CD1c-positive myeloid dendritic cell (primary cell): ENCODE measurements at regions not wholly inside any gene's neighbourhood (a gene's known extent, or its start where the extent isn't known, plus 50 kb on each side); places are given as distances from the start of the nearest gene placed in this dataset.
A peak's percentile ranks its signal among the peaks of the same experiment; 100 is the strongest.

ENCODE experiments used
- DNase-seq: peaks from one replicate; pipeline ENCODE4 v3.0.0-alpha.2; 2016; ENCODE audit errors: extremely low spot score

GRCh38 chr4:136925203-136925602, 607.1 kb downstream of the PCDH18 start:
- DNase-seq, result no peak

- no peak for DNase-seq
Measured at GRCh38 chr4:136922066-136922465, 610.2 kb downstream of the PCDH18 start.

- DNase-seq, result no peak
Measured at GRCh38 chr4:136920092-136920881, 612.0 kb downstream of the PCDH18 start.

GRCh38 chr4:136918772-136919171, 613.5 kb downstream of the PCDH18 start:
- DNase-seq, result no peak

- no peak for DNase-seq
Measured at GRCh38 chr4:136917312-136918110, 614.8 kb downstream of the PCDH18 start.

GRCh38 chr4:136909626-136910025, 622.7 kb downstream of the PCDH18 start:
- DNase-seq, result no peak

- DNase-seq, result no peak
Measured at GRCh38 chr4:136908122-136908521, 624.2 kb downstream of the PCDH18 start.

GRCh38 chr4:136900696-136901095, 631.6 kb downstream of the PCDH18 start:
- DNase-seq, result no peak

- DNase-seq, result no peak
Measured at GRCh38 chr4:136898590-136899248, 633.6 kb downstream of the PCDH18 start.

- no peak for DNase-seq
Measured at GRCh38 chr4:136893573-136893972, 638.7 kb downstream of the PCDH18 start.

GRCh38 chr4:136881666-136882065, 650.6 kb downstream of the PCDH18 start:
- DNase-seq, result no peak

- DNase-seq, result no peak
Measured at GRCh38 chr4:136873555-136873954, 658.7 kb downstream of the PCDH18 start.

- DNase-seq, result no peak
Measured at GRCh38 chr4:136867465-136867864, 664.8 kb downstream of the PCDH18 start.

- no peak for DNase-seq
Measured at GRCh38 chr4:136865526-136865925, 666.8 kb downstream of the PCDH18 start.

- DNase-seq, result peak; percentile 45
Measured at GRCh38 chr4:136864604-136865185, 667.6 kb downstream of the PCDH18 start.

GRCh38 chr4:136863756-136864155, 668.5 kb downstream of the PCDH18 start:
- no peak for DNase-seq

GRCh38 chr4:136862653-136863052, 669.6 kb downstream of the PCDH18 start:
- no peak for DNase-seq

- no peak for DNase-seq
Measured at GRCh38 chr4:136861091-136861490, 671.2 kb downstream of the PCDH18 start.

- DNase-seq, result no peak
Measured at GRCh38 chr4:136858903-136859302, 673.4 kb downstream of the PCDH18 start.

- no peak for DNase-seq
Measured at GRCh38 chr4:136855886-136856285, 676.4 kb downstream of the PCDH18 start.

GRCh38 chr4:136850446-136850845, 681.8 kb downstream of the PCDH18 start:
- DNase-seq, result no peak
